GM12878 (cell line): ENCODE measurements at regions not wholly inside any gene's neighbourhood (a gene's known extent, or its start where the extent isn't known, plus 50 kb on each side); places are given as distances from the start of the nearest gene placed in this dataset.

Experiments
- ATAC-seq: fragments of 200-7000 bp; cut with Tn5 transposase; 3 replicates; pipeline ENCODE4 v1.9.1; 2020; ENCODE audit warnings: mild to moderate bottlenecking, moderate library complexity
- BruUV-seq: library from RNA; stranded (reverse); fragments of 400-500 nt; replicated peaks from 2 replicates; lab custom pipeline; 2021; lab: Mats Ljungman, UMichigan
- CTCF ChIA-PET: fragments of 300-600 bp; sonication (Branson Sonifier 250); formaldehyde crosslinking; extraction: SDS; loops from one replicate; lab custom pipeline; 2021; ENCODE audit warnings: inconsistent platforms; lab: Yijun Ruan, JAX
- POLR2A ChIA-PET: fragments of 350-600 bp; formaldehyde crosslinking; extraction: SDS; loops from one replicate; lab custom pipeline; 2021; ENCODE audit warnings: inconsistent platforms; lab: Charles Lee
- RAD21 ChIA-PET: fragments of 300-600 bp; sonication (Branson Sonifier 250); formaldehyde crosslinking; loops from one replicate; lab custom pipeline; 2023; ENCODE audit warnings: antibody characterized with exemption; ENCODE audit not compliant: unreplicated experiment; lab: Charles Lee
- SMC1A ChIA-PET: fragments of 300-600 bp; sonication (Branson Sonifier 250); formaldehyde crosslinking; loops from one replicate; lab custom pipeline; 2023; ENCODE audit not compliant: unreplicated experiment, uncharacterized antibody; lab: Charles Lee
- DNase-seq: peaks from one replicate; pipeline ENCODE4 v3.0.0-alpha.2; 2011; ENCODE audit warnings: low read depth, low spot score
- FAIRE-seq: peaks from 3 replicates; lab custom pipeline; 2011; peaks lifted over from hg19 to GRCh38; lab: Jason Lieb, UNC
- H2AFZ ChIP-seq: 2 replicates; pipeline ENCODE4 v1.6.0; 2011; ENCODE audit warnings: low read depth, low read length, control low read depth; ENCODE audit not compliant: control insufficient read depth
- H3K27ac ChIP-seq: 2 replicates; pipeline ENCODE4 v1.5.1; 2011; ENCODE audit warnings: control low read depth; ENCODE audit not compliant: control insufficient read depth, insufficient read depth
- H3K27me3 ChIP-seq, 2 experiments: replicated peaks in 1 of 2; 2 replicates each; pipeline versions ENCODE4 v1.6.0 to v1.6.1; 2011; ENCODE audit warnings: low read length in 1 of 2; ENCODE audit not compliant: control insufficient read depth in 2 of 2, insufficient read depth in 2 of 2
- H3K36me3 ChIP-seq, 2 experiments: 2 replicates each; pipeline ENCODE4 v1.5.1; 2011; ENCODE audit warnings: low read length in 1 of 2; ENCODE audit not compliant: control insufficient read depth in 2 of 2, insufficient read depth in 2 of 2
- H3K4me1 ChIP-seq: 2 replicates; pipeline ENCODE4 v1.6.1; 2011; ENCODE audit warnings: mild to moderate bottlenecking, low read length, moderate library complexity, mixed read lengths; ENCODE audit not compliant: control insufficient read depth, insufficient read depth
- H3K4me2 ChIP-seq: 2 replicates; pipeline ENCODE4 v1.6.0; 2011; ENCODE audit warnings: control low read depth; ENCODE audit not compliant: control insufficient read depth, insufficient read depth
- H3K4me3 ChIP-seq: fragments of 200-600 bp; sonication (generic); 2 replicates; pipeline ENCODE4 v1.5.1; 2016
- H3K79me2 ChIP-seq: 2 replicates; pipeline ENCODE4 v1.6.0; 2011; ENCODE audit warnings: low read length; ENCODE audit not compliant: control insufficient read depth, insufficient read depth
- H3K9ac ChIP-seq: 2 replicates; pipeline ENCODE4 v1.8.0; 2011; ENCODE audit warnings: low read length, control low read depth, mixed read lengths; ENCODE audit not compliant: control insufficient read depth, insufficient read depth
- H3K9me3 ChIP-seq: replicated peaks from 3 replicates; pipeline ENCODE4 v1.5.1; 2011; ENCODE audit warnings: mild to moderate bottlenecking, low read length; ENCODE audit not compliant: control insufficient read depth, insufficient read depth
- H4K20me1 ChIP-seq: 2 replicates; pipeline ENCODE4 v1.6.0; 2011; ENCODE audit not compliant: control insufficient read depth, insufficient read depth
- BRCA1 ChIP-seq: IDR thresholded peaks from 2 replicates; pipeline ENCODE4 v1.6.1; 2011; ENCODE audit warnings: low read depth, low read length, improper control_type of control experiment
- CREM ChIP-seq: IDR thresholded peaks from 2 replicates; pipeline ENCODE4 v1.6.1; 2014; ENCODE audit warnings: antibody characterized with exemption, low read depth
- ELK1 ChIP-seq: IDR thresholded peaks from 2 replicates; pipeline ENCODE4 v1.6.1; 2012; ENCODE audit warnings: low read depth, low read length, improper control_type of control experiment
- EZH2 ChIP-seq: IDR thresholded peaks from 2 replicates; pipeline ENCODE4 v1.6.1; 2012; ENCODE audit warnings: low read depth, mild to moderate bottlenecking, control low read depth, inconsistent platforms, low read length, borderline replicate concordance; ENCODE audit not compliant: control insufficient read depth
- SP1 ChIP-seq: IDR thresholded peaks from one replicate; pipeline ENCODE4 v1.6.1; 2011; ENCODE audit warnings: low read depth, low read length
- SREBF2 ChIP-seq: IDR thresholded peaks from 2 replicates; pipeline ENCODE4 v1.6.1; 2012; ENCODE audit warnings: mild to moderate bottlenecking, low read length
- ZBED1 ChIP-seq: IDR thresholded peaks from 2 replicates; pipeline ENCODE4 v1.6.1; 2016; ENCODE audit warnings: borderline replicate concordance
- ZZZ3 ChIP-seq: IDR thresholded peaks from 2 replicates; pipeline ENCODE4 v1.6.1; 2011; ENCODE audit warnings: low read depth; ENCODE audit not compliant: control insufficient read depth, insufficient read length
- WGBS: methylation state at CpG from one replicate; pipeline ENCODE4 v1.1.6; 2016; ENCODE audit warnings: low lambda C conversion rate; ENCODE audit not compliant: insufficient replicate concordance, insufficient coverage; ENCODE audit errors: missing lambda C conversion rate; 5-methylcytosine and 5-hydroxymethylcytosine counted together
- in situ Hi-C: fragments of 300-500 bp; cut with MboI; formaldehyde crosslinking; loops from 9 replicates; pipeline ENCODE4 v1.14.3; 2018; ENCODE audit warnings: mixed read lengths
- intact Hi-C: fragments of 100-400 bp; cut with micrococcal nuclease; formaldehyde crosslinking; loops from one replicate; pipeline ENCODE4 v1.14.2; 2022; ENCODE audit not compliant: unreplicated experiment
- TF ChIP-seq, protein P1 (sequence below): fragments of 450-650 bp; IDR thresholded peaks from 2 replicates; pipeline ENCODE4 v1.6.1; 2016; ENCODE audit warnings: mild to moderate bottlenecking, moderate library complexity, borderline replicate concordance

DNA sequence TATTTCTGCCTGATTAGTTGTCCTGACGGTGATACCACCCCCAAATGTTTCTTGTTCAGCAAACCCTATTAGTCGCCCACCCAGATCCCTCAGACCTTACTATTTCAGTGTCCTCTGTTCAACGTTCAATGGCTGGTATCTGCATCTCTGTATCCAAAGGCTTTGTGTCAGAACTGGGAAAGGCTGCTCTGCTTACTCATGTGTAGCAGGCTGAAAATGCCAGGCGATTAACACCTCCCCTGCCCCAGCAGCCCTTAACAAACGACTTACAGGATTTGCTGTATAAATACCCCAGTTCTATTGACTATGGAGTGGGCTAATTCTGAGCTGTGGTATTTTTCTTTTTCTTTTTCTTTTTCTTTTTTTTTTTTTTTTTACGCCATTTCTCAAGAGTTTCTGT is 415.0 kb downstream of the ZNF674 start (continued):
- TF ChIP-seq, protein P1, sequence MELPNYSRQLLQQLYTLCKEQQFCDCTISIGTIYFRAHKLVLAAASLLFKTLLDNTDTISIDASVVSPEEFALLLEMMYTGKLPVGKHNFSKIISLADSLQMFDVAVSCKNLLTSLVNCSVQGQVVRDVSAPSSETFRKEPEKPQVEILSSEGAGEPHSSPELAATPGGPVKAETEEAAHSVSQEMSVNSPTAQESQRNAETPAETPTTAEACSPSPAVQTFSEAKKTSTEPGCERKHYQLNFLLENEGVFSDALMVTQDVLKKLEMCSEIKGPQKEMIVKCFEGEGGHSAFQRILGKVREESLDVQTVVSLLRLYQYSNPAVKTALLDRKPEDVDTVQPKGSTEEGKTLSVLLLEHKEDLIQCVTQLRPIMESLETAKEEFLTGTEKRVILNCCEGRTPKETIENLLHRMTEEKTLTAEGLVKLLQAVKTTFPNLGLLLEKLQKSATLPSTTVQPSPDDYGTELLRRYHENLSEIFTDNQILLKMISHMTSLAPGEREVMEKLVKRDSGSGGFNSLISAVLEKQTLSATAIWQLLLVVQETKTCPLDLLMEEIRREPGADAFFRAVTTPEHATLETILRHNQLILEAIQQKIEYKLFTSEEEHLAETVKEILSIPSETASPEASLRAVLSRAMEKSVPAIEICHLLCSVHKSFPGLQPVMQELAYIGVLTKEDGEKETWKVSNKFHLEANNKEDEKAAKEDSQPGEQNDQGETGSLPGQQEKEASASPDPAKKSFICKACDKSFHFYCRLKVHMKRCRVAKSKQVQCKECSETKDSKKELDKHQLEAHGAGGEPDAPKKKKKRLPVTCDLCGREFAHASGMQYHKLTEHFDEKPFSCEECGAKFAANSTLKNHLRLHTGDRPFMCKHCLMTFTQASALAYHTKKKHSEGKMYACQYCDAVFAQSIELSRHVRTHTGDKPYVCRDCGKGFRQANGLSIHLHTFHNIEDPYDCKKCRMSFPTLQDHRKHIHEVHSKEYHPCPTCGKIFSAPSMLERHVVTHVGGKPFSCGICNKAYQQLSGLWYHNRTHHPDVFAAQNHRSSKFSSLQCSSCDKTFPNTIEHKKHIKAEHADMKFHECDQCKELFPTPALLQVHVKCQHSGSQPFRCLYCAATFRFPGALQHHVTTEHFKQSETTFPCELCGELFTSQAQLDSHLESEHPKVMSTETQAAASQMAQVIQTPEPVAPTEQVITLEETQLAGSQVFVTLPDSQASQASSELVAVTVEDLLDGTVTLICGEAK = no peak
- TF ChIP-seq BRCA1 (no peak), ZBED1 (no peak), ELK1 (no peak)
- TF ChIP-seq, all 136 proteins: peak for 0

DNA sequence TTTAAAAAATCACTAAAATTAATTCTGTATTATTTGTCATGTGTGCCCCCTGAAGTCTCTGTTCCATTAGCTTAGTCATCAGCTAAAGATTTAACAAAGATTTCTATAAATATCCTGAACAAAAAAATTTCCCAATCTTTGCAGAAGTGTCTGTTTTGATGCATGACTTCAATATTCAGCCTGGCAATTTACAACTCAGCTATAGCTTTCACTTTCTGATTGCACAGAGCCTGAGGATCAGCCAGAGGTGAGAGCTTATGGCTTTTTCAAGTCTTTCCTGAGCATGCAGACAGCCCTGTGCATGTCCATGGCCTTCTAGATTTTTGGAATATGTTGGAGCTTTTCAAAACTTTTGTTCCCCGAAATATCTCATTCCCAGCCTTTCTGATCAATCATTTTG is 420.1 kb downstream of the ZNF674 start:
- DNase-seq = no peak
- Histone ChIP-seq H4K20me1 (no peaks in the 10 kb centered on the region), H3K36me3 (no peaks in the 10 kb centered on the region), H3K4me1 (no peaks in the 10 kb centered on the region), H3K4me2 (no peak overlapping the region), H3K27ac (no peak overlapping the region), H3K79me2 (no peaks in the 10 kb centered on the region), H3K9me3 (no peaks in the 10 kb centered on the region), H3K9ac (no peak overlapping the region), H3K27me3 (no peaks in the 10 kb centered on the region; a peak in 1 of 4 replicates), H3K4me3 (no peak overlapping the region), H2AFZ (no peak overlapping the region)
- TF ChIP-seq CREM (no peak), SREBF2 (no peak), SP1 (no peak), ZZZ3 (no peak), EZH2 (no peak)
- TF ChIP-seq, protein P1 = no peak
- intact Hi-C loops = no loop called here
- RAD21 ChIA-PET = no interaction called here
- SMC1A ChIA-PET = interaction anchor here (0.9 to 1.3 kb wide), 2 partner anchors 9 to 208 kb away, joined by 3 read pairs; no protein-coding TSS in a partner anchor
- WGBS = 0% methylated on average over 1 of the region's 1 CpG
- BruUV-seq = no TSS peak
- POLR2A ChIA-PET = no interaction called here
- in situ Hi-C loops = no loop called here
- CTCF ChIA-PET = interaction anchor here (0.7 to 1.0 kb wide), 2 partner anchors 13 to 283 kb away, joined by 3 read pairs; no protein-coding TSS in a partner anchor
- ATAC-seq = no peak; the same call in 2 of the 3 replicates
- no peak for FAIRE-seq
